ENCODE measurements at regions not wholly inside any gene's neighbourhood (a gene's known extent, or its start where the extent isn't known, plus 50 kb on each side); places are given as distances from the start of the nearest gene placed in this dataset.
"Not testable (repeated sequence)": the region's sequence is repeated elsewhere in the genome, so short reads cannot be mapped to it uniquely, and the experiment has no call there.

GRCh38 chr1:147348592-147348991 is 106.1 kb downstream of the CHD1L start:
- H3K4me1 ChIP-seq; H3K27me3 ChIP-seq; H3K9me3 ChIP-seq; DNase-seq; H3K36me3 ChIP-seq; H3K4me3 ChIP-seq (ENCODE audit: low read depth, low read length): not testable (repeated sequence)

GRCh38 chr1:147349533-147349932 is 107.0 kb downstream of the CHD1L start:
- DNase-seq = no peak
- H3K36me3 ChIP-seq = no peaks in the 10 kb centered on the region
- no peak overlapping the region for H3K4me3 ChIP-seq (ENCODE audit: low read depth, low read length)
- H3K4me1 ChIP-seq = no peaks in the 10 kb centered on the region
- no peak for TF ChIP-seq CTCF (IDR thresholded peaks at IDR 0.05; ENCODE audit: low read depth, low read length)
- no peaks in the 10 kb centered on the region for H3K9me3 ChIP-seq
- H3K27me3 ChIP-seq = no peaks in the 10 kb centered on the region

- Histone ChIP-seq H3K4me1 (no peaks in the 10 kb centered on the region), H3K27me3 (0 out of 2 replicates have a peak, but pooled peaks cover 6% of the 10 kb centered on the region), H3K4me3 (ENCODE audit: low read depth, low read length) (no peak overlapping the region), H3K36me3 (no peaks in the 10 kb centered on the region), H3K9me3 (no peaks in the 10 kb centered on the region)
- no peak for DNase-seq
- TF ChIP-seq CTCF (IDR thresholded peaks at IDR 0.05; ENCODE audit: low read depth, low read length) = no peak
These were observed 108.8 kb downstream of the CHD1L start for GRCh38 chr1:147351140-147351835.

- Histone ChIP-seq H3K36me3 (no peaks in the 10 kb centered on the region), H3K9me3 (no peaks in the 10 kb centered on the region), H3K27me3 (no peaks in the 10 kb centered on the region), H3K4me3 (ENCODE audit: low read depth, low read length) (no peak overlapping the region), H3K4me1 (no peaks in the 10 kb centered on the region)
- DNase-seq = no peak
- no peak for TF ChIP-seq CTCF (IDR thresholded peaks at IDR 0.05; ENCODE audit: low read depth, low read length)
These were observed 135.1 kb downstream of the CHD1L start for GRCh38 chr1:147377263-147378246.

GRCh38 chr1:147379889-147380288 is 137.4 kb downstream of the CHD1L start:
- no peak for TF ChIP-seq CTCF (IDR thresholded peaks at IDR 0.05; ENCODE audit: low read depth, low read length)
- Histone ChIP-seq H3K4me1 (no peaks in the 10 kb centered on the region), H3K36me3 (no peaks in the 10 kb centered on the region), H3K27me3 (no peaks in the 10 kb centered on the region), H3K9me3 (no peaks in the 10 kb centered on the region), H3K4me3 (ENCODE audit: low read depth, low read length) (no peak overlapping the region)
- DNase-seq = no peak

GRCh38 chr1:147384804-147385203 is 142.3 kb downstream of the CHD1L start:
- DNase-seq = no peak

More at GRCh38 chr1:147384804-147385203, 142.3 kb downstream of the CHD1L start:
- no peak for TF ChIP-seq CTCF (IDR thresholded peaks at IDR 0.05; ENCODE audit: low read depth, low read length)
- Histone ChIP-seq H3K4me3 (ENCODE audit: low read depth, low read length) (no peak overlapping the region), H3K9me3 (no peaks in the 10 kb centered on the region), H3K36me3 (no peaks in the 10 kb centered on the region), H3K4me1 (no peaks in the 10 kb centered on the region), H3K27me3 (no peaks in the 10 kb centered on the region)

Measured in BE2C (cell line).